A549 (cell line): ENCODE measurements at regions not wholly inside any gene's neighbourhood (a gene's known extent, or its start where the extent isn't known, plus 50 kb on each side); places are given as distances from the start of the nearest gene placed in this dataset.

Experiments
- CEBPB ChIP-seq, 2 experiments: fragments of >200 bp in 1 of 2; sonication (Bioruptor Twin) in 1 of 2; formaldehyde crosslinking in 1 of 2; IDR thresholded peaks; 2 replicates each; pipeline ENCODE4 v1.6.1; 2012 to 2016
- CTCF ChIP-seq: fragments of >200 bp; sonication (Bioruptor Twin); formaldehyde crosslinking; IDR thresholded peaks from 3 replicates; pipeline ENCODE4 v1.5.1; 2016
- EP300 ChIP-seq, 2 experiments: fragments of >200 bp; sonication (Bioruptor Twin); formaldehyde crosslinking; IDR thresholded peaks; 2 replicates in 1 of 2; 3 replicates in 1 of 2; pipeline ENCODE4 v1.6.1; 2016 to 2017
- HMGXB4 ChIP-seq: fragments of 250-450 bp; sonication (Bioruptor Pico); IDR thresholded peaks from 2 replicates; pipeline ENCODE4 v1.5.0; 2021; ENCODE audit warnings: mild to moderate bottlenecking, moderate library complexity, borderline replicate concordance
- MAX ChIP-seq: IDR thresholded peaks from 2 replicates; pipeline ENCODE4 v1.6.1; 2012
- MYC ChIP-seq: IDR thresholded peaks from 2 replicates; pipeline ENCODE4 v1.6.1; 2012; ENCODE audit warnings: mild to moderate bottlenecking, inconsistent platforms, low read length, improper control_type of control experiment, borderline replicate concordance
- PBX3 ChIP-seq: IDR thresholded peaks from 2 replicates; pipeline ENCODE4 v1.6.1; 2012
- POLR2A ChIP-seq: IDR thresholded peaks from 2 replicates; pipeline ENCODE4 v1.6.1; 2012; ENCODE audit warnings: mild to moderate bottlenecking, low read length
- REST ChIP-seq: fragments of 200-600 bp; sonication (generic); IDR thresholded peaks from 2 replicates; pipeline ENCODE4 v1.6.1; 2016; ENCODE audit warnings: antibody characterized with exemption, mild to moderate bottlenecking, moderate library complexity
- RFX5 ChIP-seq: fragments of 450-650 bp; IDR thresholded peaks from 2 replicates; pipeline ENCODE4 v1.7.1; 2014; ENCODE audit warnings: antibody characterized with exemption, mild to moderate bottlenecking, moderate library complexity

- TF ChIP-seq CTCF (no peak), PBX3 (no peak), MYC (no peak), POLR2A (no peak), CEBPB (IDR thresholded peaks at IDR 0.05) (no peak), HMGXB4 (CRISPR knock-in tag) (no peak), EP300 (IDR thresholded peaks at IDR 0.05) (no peak), RFX5 (no peak), MAX (no peak), REST (no peak)
Measured at GRCh38 chr3:117837391-117837790, 1127.8 kb downstream of the TUSC7 start.
